Activated CD8-positive, alpha-beta memory T cell treated with anti-CD3 and anti-CD28 coated beads, Interleukin-2, amount 10 ng/mL, durations not matched to agents 7 days and 5 days (primary cell): ENCODE measurements at regions not wholly inside any gene's neighbourhood (a gene's known extent, or its start where the extent isn't known, plus 50 kb on each side); places are given as distances from the start of the nearest gene placed in this dataset.

Experiments used
- ATAC-seq: fragments of 150-1000 bp; cut with Tn5 transposase; one replicate; pipeline ENCODE4 v1.10.0; 2021; ENCODE audit warnings: moderate library complexity
- CTCF ChIA-PET: fragments of 350-600 bp; sonication (Branson Sonifier 250); formaldehyde crosslinking; loops from one replicate; lab custom pipeline; 2021; ENCODE audit warnings: antibody characterized with exemption; lab: Charles Lee
- DNase-seq: peaks from one replicate; pipeline ENCODE4 v3.0.0-alpha.2; 2020
- H3K27ac Mint-ChIP-seq: one replicate; pipeline ENCODE4 v1.8.0; 2021; ENCODE audit warnings: mild to moderate bottlenecking, mixed read lengths
- H3K27me3 Mint-ChIP-seq: one replicate; pipeline ENCODE4 v1.8.0; 2021; ENCODE audit warnings: mixed read lengths
- H3K36me3 Mint-ChIP-seq: one replicate; pipeline ENCODE4 v1.8.0; 2021; ENCODE audit warnings: mild to moderate bottlenecking, mixed read lengths
- H3K4me1 Mint-ChIP-seq: one replicate; pipeline ENCODE4 v1.8.0; 2021; ENCODE audit warnings: mixed read lengths
- H3K4me3 Mint-ChIP-seq: one replicate; pipeline ENCODE4 v1.8.0; 2021; ENCODE audit warnings: mild to moderate bottlenecking, moderate library complexity, mixed read lengths
- H3K9me3 Mint-ChIP-seq: one replicate; pipeline ENCODE4 v1.8.0; 2022; ENCODE audit warnings: low read depth, mixed read lengths

DNA sequence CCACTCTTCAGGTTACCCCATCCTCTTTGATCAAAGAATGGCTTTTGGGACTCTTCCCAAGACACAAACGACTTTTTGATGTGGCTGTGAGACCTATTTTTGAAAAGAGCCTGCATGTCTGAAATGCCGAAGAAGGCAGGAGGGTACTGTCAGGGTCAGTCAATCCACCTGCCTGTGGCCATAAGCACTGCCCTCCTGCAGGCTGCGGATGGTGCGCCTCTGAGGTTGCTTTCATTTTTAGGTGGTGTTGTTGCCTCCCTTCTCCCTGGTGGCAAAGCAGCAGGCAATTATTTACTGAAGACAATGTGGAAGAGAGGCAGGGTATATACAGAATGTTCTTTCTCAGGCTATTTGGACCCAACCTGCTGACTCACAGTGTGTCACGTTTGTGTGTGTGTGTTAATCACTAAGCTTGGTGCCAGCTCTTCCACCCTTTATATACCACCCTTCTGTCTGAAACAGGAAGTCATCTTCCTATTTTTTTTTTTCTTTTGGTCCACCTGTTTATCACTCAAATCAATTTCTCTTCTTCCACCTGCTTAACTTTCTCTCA is 1421.2 kb upstream of the CELF2 start:
- Mint-ChIP-seq H3K4me1 (no peaks in the 10 kb centered on the region), H3K27ac (no peak overlapping the region), H3K36me3 (no peaks in the 10 kb centered on the region), H3K9me3 (no peaks in the 10 kb centered on the region), H3K27me3 (no peaks in the 10 kb centered on the region), H3K4me3 (no peak overlapping the region)
- CTCF ChIA-PET = no interaction called here
- ATAC-seq (no peak), DNase-seq (no peak)

DNA sequence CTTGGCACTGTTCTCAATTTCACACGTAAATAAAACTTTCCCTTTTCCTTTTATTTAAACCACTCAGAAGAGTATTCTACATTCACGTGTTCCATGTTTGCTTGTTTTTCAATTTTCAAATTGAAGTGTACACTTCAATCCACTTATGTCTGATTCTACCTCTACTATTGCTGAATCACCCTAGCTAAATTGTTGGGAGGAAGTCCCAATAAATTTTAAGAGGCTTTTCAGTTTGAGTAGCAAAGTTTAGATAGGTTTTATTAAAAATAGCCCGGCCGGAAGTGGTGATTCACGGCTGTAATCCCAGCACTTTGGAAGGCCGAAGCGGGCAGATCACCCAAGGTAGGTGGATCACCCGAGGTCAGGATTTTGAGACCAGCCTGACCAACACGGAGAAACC is 1414.7 kb upstream of the CELF2 start:
- ATAC-seq (no peak), DNase-seq (no peak)
- Mint-ChIP-seq H3K4me3 (no peak overlapping the region), H3K9me3 (no peaks in the 10 kb centered on the region), H3K27ac (no peak overlapping the region), H3K36me3 (no peaks in the 10 kb centered on the region), H3K27me3 (no peaks in the 10 kb centered on the region), H3K4me1 (no peaks in the 10 kb centered on the region)
- CTCF ChIA-PET = no interaction called here

- Mint-ChIP-seq H3K9me3 (no peaks in the 10 kb centered on the region), H3K27me3 (no peaks in the 10 kb centered on the region), H3K36me3 (no peaks in the 10 kb centered on the region), H3K27ac (no peak overlapping the region), H3K4me3 (no peak overlapping the region), H3K4me1 (no peaks in the 10 kb centered on the region)
- ATAC-seq = no peak
- DNase-seq = no peak
- CTCF ChIA-PET = no interaction called here
Measured at GRCh38 chr10:9603972-9604371, 1413.7 kb upstream of the CELF2 start.

DNA sequence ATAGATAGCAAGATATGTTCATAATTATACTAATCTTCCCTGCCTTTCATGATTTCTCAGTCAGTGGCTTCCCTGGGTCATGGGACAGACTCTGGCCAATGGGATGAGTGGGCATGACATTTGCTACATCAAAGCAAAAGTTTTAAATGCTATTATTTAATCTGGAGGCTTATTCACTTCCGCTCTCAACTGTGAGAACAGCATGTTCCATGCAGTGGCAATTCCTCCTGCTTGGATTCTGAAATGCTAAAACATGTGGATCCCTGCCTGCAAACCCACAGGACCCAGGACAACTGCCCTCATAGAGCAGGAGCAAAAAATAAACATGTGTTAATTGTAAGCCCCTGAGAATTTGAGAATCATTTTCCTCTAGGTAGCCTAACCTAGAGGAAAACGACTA is 1412.4 kb upstream of the CELF2 start:
- no peaks in the 10 kb centered on the region for H3K36me3 Mint-ChIP-seq
- no peak overlapping the region for H3K27ac Mint-ChIP-seq
- no peak overlapping the region for H3K4me3 Mint-ChIP-seq
- DNase-seq (no peak), ATAC-seq (no peak)
- no peaks in the 10 kb centered on the region for H3K27me3 Mint-ChIP-seq
- H3K9me3 Mint-ChIP-seq = no peaks in the 10 kb centered on the region
- CTCF ChIA-PET = no interaction called here
- H3K4me1 Mint-ChIP-seq = no peaks in the 10 kb centered on the region

DNA sequence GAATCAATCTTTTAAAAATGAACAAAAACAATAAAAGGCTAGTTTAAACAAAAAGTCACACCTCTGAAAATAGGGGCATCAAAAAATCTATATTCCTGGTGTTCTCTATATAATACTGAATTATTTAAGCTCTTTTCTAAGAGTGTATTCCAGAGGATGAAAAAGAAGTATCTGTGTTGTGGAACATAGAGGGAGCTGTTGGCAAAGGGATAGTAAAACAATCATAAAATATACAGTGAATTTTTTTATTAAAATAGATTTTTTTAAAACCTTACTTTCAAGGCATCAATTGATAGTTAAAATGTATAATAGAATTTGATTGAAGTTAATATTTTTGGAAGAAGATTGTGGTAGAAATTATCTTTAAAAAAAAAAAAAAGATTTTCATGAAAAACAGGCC is 1409.1 kb upstream of the CELF2 start:
- Mint-ChIP-seq H3K27me3 (no peaks in the 10 kb centered on the region), H3K36me3 (no peaks in the 10 kb centered on the region), H3K4me1 (no peaks in the 10 kb centered on the region), H3K27ac (no peak overlapping the region), H3K4me3 (no peak overlapping the region), H3K9me3 (no peaks in the 10 kb centered on the region)
- CTCF ChIA-PET = no interaction called here
- ATAC-seq (no peak), DNase-seq (no peak)

GRCh38 chr10:9613338-9614075 is 1404.2 kb upstream of the CELF2 start:
- ATAC-seq (no peak), DNase-seq (no peak)
- Mint-ChIP-seq H3K4me1 (no peaks in the 10 kb centered on the region), H3K36me3 (no peaks in the 10 kb centered on the region), H3K9me3 (no peaks in the 10 kb centered on the region), H3K27me3 (no peaks in the 10 kb centered on the region), H3K27ac (no peak overlapping the region), H3K4me3 (no peak overlapping the region)
- CTCF ChIA-PET = no interaction called here

- H3K27ac Mint-ChIP-seq = no peak overlapping the region
- H3K27me3 Mint-ChIP-seq = no peaks in the 10 kb centered on the region
- DNase-seq = no peak
- no peak overlapping the region for H3K4me3 Mint-ChIP-seq
- no peaks in the 10 kb centered on the region for H3K4me1 Mint-ChIP-seq
- ATAC-seq = no peak
- H3K9me3 Mint-ChIP-seq = no peaks in the 10 kb centered on the region
- CTCF ChIA-PET = no interaction called here
- no peaks in the 10 kb centered on the region for H3K36me3 Mint-ChIP-seq
Measured at GRCh38 chr10:9615189-9615588, 1402.5 kb upstream of the CELF2 start.

DNA sequence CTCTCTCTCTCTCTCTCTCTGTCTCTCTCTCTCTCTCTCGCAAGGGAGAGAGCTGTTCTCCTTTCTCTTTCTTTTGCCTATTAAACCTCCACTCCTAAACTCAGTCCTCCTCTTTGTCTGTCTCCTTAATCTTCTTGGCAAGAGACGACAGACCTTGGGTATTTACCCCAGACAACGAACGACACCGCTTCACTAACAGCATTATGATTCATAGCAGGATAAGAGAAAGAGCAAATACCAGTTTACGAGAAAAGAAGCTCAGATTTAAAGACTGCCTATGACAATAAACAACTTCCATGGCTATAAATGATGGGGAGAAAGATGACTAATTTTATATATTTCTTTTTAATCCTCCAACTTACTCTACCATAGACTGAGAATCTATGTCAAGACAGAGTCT is 1396.5 kb upstream of the CELF2 start:
- H3K27me3 Mint-ChIP-seq = no peaks in the 10 kb centered on the region
- no peak overlapping the region for H3K27ac Mint-ChIP-seq
- peaks cover 2% of the 10 kb centered on the region for H3K9me3 Mint-ChIP-seq
- no peak overlapping the region for H3K4me3 Mint-ChIP-seq
- DNase-seq (no peak), ATAC-seq (no peak)
- no peaks in the 10 kb centered on the region for H3K36me3 Mint-ChIP-seq
- CTCF ChIA-PET = no interaction called here
- H3K4me1 Mint-ChIP-seq = no peaks in the 10 kb centered on the region

GRCh38 chr10:9625304-9625703 is 1392.4 kb upstream of the CELF2 start:
- CTCF ChIA-PET = no interaction called here
- no peaks in the 10 kb centered on the region for H3K36me3 Mint-ChIP-seq
- no peak overlapping the region for H3K27ac Mint-ChIP-seq
- peaks cover 5% of the 10 kb centered on the region for H3K9me3 Mint-ChIP-seq
- H3K4me1 Mint-ChIP-seq = no peaks in the 10 kb centered on the region
- ATAC-seq (no peak), DNase-seq (no peak)
- no peaks in the 10 kb centered on the region for H3K27me3 Mint-ChIP-seq
- H3K4me3 Mint-ChIP-seq = no peak overlapping the region

DNA sequence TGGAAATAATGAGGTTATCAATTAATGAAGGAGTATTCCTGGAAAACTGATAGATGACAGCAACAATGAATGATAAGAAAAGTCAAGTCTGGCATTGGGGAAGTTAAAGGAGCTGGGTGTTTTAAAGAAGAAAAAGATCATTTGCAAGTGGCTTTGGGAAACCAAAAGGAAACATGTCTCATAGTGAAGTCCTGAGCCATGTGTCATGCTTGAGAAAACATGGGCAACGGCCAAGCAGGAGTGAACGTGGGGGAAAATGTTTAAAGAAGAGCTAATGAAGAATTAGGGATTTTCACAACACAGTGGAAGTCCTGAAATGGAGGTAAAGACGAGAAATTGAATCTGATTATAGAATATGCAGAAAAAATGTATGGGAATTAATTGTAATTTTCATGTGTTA is 1383.2 kb upstream of the CELF2 start:
- no peaks in the 10 kb centered on the region for H3K27me3 Mint-ChIP-seq
- DNase-seq (no peak), ATAC-seq (no peak)
- CTCF ChIA-PET = no interaction called here
- H3K27ac Mint-ChIP-seq = no peak overlapping the region
- no peaks in the 10 kb centered on the region for H3K4me1 Mint-ChIP-seq
- H3K4me3 Mint-ChIP-seq = no peak overlapping the region
- no peaks in the 10 kb centered on the region for H3K36me3 Mint-ChIP-seq
- peaks cover 2% of the 10 kb centered on the region for H3K9me3 Mint-ChIP-seq

DNA sequence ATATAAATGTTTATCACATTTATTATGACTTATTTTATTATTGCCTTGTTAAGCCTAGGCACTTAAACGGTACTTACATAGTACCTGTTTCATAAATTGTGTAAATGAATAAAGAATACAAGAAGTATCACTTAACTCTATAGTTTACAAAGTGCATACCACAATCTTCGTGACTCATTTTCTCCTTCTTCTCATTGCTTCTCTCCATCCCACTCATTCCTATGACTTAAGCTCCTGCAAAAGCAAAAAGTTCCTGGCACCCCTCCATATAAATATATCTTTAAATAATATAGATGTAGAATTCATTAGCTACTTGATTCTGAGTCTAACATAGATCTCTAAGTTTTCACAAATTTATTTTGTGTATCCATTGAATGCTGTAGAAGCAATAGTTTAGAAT is 1382.0 kb upstream of the CELF2 start:
- Mint-ChIP-seq H3K36me3 (no peaks in the 10 kb centered on the region), H3K27me3 (no peaks in the 10 kb centered on the region), H3K4me1 (no peaks in the 10 kb centered on the region), H3K27ac (no peak overlapping the region), H3K4me3 (no peak overlapping the region), H3K9me3 (peaks cover 2% of the 10 kb centered on the region)
- no peak for ATAC-seq
- DNase-seq = no peak
- CTCF ChIA-PET = no interaction called here

DNA sequence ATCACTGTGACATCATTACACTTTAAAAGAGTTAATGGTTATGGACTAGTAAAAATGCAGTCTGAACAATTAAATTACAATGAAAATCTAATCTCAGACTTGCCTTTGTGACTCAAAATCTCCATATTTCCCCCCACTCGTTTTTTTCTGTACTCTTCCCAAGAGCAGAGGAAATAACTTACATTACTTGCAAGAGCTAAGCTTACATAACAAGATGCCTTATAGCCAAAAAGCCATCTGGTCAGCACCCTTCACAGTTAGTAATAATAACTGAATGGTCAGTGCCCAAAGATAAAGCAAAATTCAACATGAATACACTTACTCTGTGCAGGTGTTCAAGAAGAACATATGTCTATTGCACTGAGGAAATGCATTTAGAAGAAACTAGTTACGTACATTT is 1381.5 kb upstream of the CELF2 start:
- CTCF ChIA-PET = no interaction called here

GRCh38 chr10:9643782-9644181 is 1373.9 kb upstream of the CELF2 start:
- Mint-ChIP-seq H3K9me3 (peaks cover 7% of the 10 kb centered on the region), H3K27ac (no peak overlapping the region), H3K27me3 (no peaks in the 10 kb centered on the region), H3K4me3 (no peak overlapping the region), H3K36me3 (no peaks in the 10 kb centered on the region), H3K4me1 (no peaks in the 10 kb centered on the region)
- ATAC-seq = no peak
- CTCF ChIA-PET = no interaction called here
- DNase-seq = no peak

More for the DNA sequence above, 1381.5 kb upstream of the CELF2 start:
- H3K36me3 Mint-ChIP-seq = no peaks in the 10 kb centered on the region
- H3K27me3 Mint-ChIP-seq = no peaks in the 10 kb centered on the region
- no peak for DNase-seq
- ATAC-seq = no peak
- H3K27ac Mint-ChIP-seq = no peak overlapping the region
- H3K9me3 Mint-ChIP-seq = peaks cover 2% of the 10 kb centered on the region
- no peaks in the 10 kb centered on the region for H3K4me1 Mint-ChIP-seq
- no peak overlapping the region for H3K4me3 Mint-ChIP-seq

DNA sequence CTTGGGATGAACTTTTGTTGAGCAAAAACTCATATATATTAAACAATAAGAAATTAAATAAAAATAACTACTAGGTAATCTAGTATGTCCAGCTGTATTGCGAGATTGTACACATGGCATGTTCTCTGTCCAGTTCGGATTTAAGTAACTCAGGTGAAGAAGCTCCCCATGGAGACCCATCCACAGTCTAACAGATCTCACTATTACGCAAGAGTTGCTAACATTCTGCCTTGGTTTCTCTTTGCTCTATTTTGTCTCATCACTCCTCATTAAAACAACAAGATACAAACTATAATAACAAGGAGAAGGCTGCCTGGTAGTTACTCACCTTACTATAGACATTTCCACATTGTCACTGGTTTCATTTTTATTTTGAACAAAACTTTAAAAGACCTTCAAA is 1372.3 kb upstream of the CELF2 start:
- CTCF ChIA-PET = no interaction called here
- DNase-seq (no peak), ATAC-seq (no peak)
- Mint-ChIP-seq H3K4me3 (no peak overlapping the region), H3K4me1 (no peaks in the 10 kb centered on the region), H3K27ac (no peak overlapping the region), H3K27me3 (no peaks in the 10 kb centered on the region), H3K36me3 (no peaks in the 10 kb centered on the region), H3K9me3 (peaks cover 7% of the 10 kb centered on the region)
